HG03432 (cell line): ENCODE measurements at regions not wholly inside any gene's neighbourhood (a gene's known extent, or its start where the extent isn't known, plus 50 kb on each side); places are given as distances from the start of the nearest gene placed in this dataset.

Experiments
- ATAC-seq: cut with Tn5 transposase; IDR thresholded peaks from one replicate; pipeline ENCODE4 v1.9.1; 2021; ENCODE audit warnings: mild to moderate bottlenecking, moderate library complexity; ENCODE audit not compliant: unreplicated experiment

- no peak for ATAC-seq
These were observed 941.6 kb upstream of the CDH8 start for GRCh38 chr16:62977876-62978275.

- ATAC-seq = no peak
These were observed 938.2 kb upstream of the CDH8 start for GRCh38 chr16:62974424-62974823.

GRCh38 chr16:62970851-62971250 is 934.6 kb upstream of the CDH8 start:
- ATAC-seq = no peak

GRCh38 chr16:62969711-62970318 is 933.6 kb upstream of the CDH8 start:
- no peak for ATAC-seq

- ATAC-seq = no peak
These were observed 931.4 kb upstream of the CDH8 start for GRCh38 chr16:62967611-62968010.

- ATAC-seq = no peak
These were observed 930.9 kb upstream of the CDH8 start for GRCh38 chr16:62967163-62967562.

GRCh38 chr16:62966626-62967025 is 930.4 kb upstream of the CDH8 start:
- ATAC-seq = no peak

- no peak for ATAC-seq
These were observed 929.6 kb upstream of the CDH8 start for GRCh38 chr16:62965831-62966230.

GRCh38 chr16:62963846-62964245 is 927.6 kb upstream of the CDH8 start:
- ATAC-seq = no peak

GRCh38 chr16:62955033-62955349 is 918.8 kb upstream of the CDH8 start:
- ATAC-seq = no peak

- no peak for ATAC-seq
These were observed 918.1 kb upstream of the CDH8 start for GRCh38 chr16:62954144-62955032.

- ATAC-seq = no peak
These were observed 914.1 kb upstream of the CDH8 start for GRCh38 chr16:62950351-62950750.

GRCh38 chr16:62940569-62940968 is 904.3 kb upstream of the CDH8 start:
- ATAC-seq = no peak

- ATAC-seq = no peak
These were observed 903.4 kb upstream of the CDH8 start for GRCh38 chr16:62939687-62940086.

GRCh38 chr16:62933929-62934328 is 897.7 kb upstream of the CDH8 start:
- ATAC-seq = no peak

- ATAC-seq = no peak
These were observed 893.4 kb upstream of the CDH8 start for GRCh38 chr16:62929593-62929992.

GRCh38 chr16:62927122-62927521 is 890.9 kb upstream of the CDH8 start:
- ATAC-seq = no peak

- no peak for ATAC-seq
These were observed 890.0 kb upstream of the CDH8 start for GRCh38 chr16:62926121-62926801.

- no peak for ATAC-seq
These were observed 885.7 kb upstream of the CDH8 start for GRCh38 chr16:62921904-62922303.

GRCh38 chr16:62913924-62914323 is 877.7 kb upstream of the CDH8 start:
- ATAC-seq = no peak

- no peak for ATAC-seq
These were observed 877.1 kb upstream of the CDH8 start for GRCh38 chr16:62913333-62913732.

GRCh38 chr16:62909597-62909996 is 873.4 kb upstream of the CDH8 start:
- no peak for ATAC-seq
